NCI-H2081 treated with DMSO at 0.1 percent for 48 hours (cell line): ENCODE measurements at regions not wholly inside any gene's neighbourhood (a gene's known extent, or its start where the extent isn't known, plus 50 kb on each side); places are given as distances from the start of the nearest gene placed in this dataset.
A peak's percentile ranks its signal among the peaks of the same experiment; 100 is the strongest.

Experiments used
- DNase-seq: peaks from one replicate; lab custom pipeline; 2025; lab: John Stamatoyannopoulos, UW

GRCh38 chr4:140277576-140277975 lies 95.9 kb upstream of the SCOC start:
- no peak for DNase-seq

GRCh38 chr4:140271553-140271952 lies 101.9 kb upstream of the SCOC start:
- DNase-seq, result no peak

- no peak for DNase-seq
These were observed 104.1 kb upstream of the SCOC start for GRCh38 chr4:140269369-140269768.

- DNase-seq, result no peak
These were observed 105.1 kb upstream of the SCOC start for GRCh38 chr4:140268186-140268841.

- DNase-seq, result no peak
These were observed 105.9 kb upstream of the SCOC start for GRCh38 chr4:140267576-140267975.

DNA sequence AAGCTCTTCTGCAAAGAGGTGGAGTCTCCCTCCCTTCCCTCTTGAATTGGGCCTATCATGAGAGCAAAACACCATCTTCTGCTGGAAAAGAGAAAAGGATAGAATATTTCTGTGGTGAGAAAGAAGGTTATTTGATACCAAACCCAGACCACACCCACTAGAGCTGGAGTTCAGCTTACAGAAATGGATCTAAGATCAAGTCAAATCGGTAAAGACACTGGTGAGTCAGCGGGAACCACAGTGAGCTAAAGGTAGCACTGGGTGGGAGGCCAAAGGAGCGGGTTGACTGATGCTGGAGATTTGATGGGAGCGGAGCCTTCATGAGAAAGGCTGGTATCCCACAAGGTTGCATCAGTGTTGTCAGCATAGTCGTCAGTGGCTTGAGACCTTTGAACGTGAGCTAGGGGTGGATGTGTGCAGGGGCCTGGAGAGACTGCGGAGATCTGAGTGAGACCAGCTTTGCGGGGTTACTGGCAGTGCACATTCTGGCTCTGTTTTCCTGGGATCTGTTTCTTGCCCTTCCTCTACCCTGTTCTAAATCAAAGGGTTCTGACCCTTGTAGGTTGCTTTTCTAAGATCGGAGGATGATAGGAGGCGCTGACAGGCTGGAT lies 106.4 kb upstream of the SCOC start:
- no peak for DNase-seq

DNA sequence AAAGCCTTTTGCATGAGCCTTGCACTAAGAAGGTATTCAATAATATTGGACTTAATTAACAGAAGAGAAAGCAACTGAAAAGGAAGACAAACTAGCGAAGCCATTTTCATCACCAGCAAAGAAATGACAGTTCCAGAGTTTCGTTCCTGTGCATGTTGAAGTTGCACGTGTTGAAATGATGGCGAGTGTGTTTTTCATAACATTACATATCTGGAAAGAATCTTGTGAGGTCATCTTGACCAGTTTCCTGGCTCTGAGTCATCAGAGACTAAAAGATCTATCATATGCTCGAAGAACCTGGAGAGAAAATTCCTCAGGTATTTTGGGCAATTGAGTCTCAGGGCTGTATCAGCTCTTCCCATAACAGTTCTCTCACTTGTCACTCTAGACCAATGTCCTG lies 106.2 kb upstream of the MAML3 start:
- DNase-seq, result no peak

DNA sequence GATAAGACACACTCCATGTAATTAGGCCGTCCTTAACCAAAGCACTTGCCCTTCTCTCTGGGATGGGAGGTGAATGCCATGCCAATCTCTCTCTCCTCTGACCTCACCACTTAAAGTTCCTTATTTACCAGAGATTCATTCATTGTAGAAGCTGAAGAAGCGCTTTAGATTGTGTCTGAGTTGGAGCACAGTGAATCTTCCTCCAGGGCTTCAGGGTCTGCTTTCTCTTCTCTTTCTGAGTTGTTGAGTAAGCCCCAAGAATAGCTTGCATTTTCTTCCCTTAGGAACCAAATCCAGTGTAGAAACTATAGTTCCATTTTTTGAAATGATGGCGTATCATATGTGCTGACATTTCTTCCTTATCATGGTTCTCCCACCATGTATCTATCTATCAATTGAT lies 104.5 kb upstream of the MAML3 start:
- no peak for DNase-seq

DNA sequence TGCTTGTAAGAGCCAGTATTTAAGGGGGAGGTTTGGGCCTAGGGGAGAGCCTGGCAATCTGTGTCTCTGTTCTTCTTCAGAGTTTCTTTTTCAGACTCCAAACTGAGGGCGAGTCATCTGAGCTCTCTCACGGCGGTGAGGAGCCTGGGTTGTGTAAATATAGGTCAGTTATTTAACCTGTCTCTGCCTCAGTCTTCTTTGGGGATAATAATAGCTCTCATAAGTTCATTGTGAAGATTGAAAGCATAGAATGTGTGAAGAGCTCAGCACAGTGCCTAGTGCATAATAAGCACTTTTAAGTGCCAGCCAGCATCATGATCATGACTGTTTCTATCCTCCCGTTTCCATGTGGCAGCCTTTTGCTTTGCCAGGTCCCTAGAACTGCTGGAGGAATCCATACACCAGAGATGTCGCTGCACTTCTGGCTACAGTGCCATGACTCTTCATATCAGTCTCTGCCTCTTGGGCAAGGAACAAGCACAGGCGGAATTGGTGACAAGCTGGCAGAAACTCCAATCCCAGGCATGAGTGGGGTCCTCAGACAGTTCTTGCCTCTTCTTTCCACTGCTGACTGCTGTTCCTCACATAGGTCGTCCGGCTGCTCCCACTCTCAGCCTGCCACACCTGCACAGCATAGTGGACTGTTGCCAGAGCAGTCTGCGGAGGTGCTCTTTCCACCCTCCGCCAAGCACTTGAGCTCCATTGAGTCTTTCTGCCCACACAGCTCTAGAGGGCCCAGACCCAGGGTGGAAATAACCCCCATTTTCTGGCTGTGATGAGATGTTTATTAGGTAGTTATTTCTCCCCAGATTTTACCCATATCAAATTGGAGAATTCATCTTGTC lies 103.7 kb upstream of the MAML3 start:
- DNase-seq, result no peak

DNA sequence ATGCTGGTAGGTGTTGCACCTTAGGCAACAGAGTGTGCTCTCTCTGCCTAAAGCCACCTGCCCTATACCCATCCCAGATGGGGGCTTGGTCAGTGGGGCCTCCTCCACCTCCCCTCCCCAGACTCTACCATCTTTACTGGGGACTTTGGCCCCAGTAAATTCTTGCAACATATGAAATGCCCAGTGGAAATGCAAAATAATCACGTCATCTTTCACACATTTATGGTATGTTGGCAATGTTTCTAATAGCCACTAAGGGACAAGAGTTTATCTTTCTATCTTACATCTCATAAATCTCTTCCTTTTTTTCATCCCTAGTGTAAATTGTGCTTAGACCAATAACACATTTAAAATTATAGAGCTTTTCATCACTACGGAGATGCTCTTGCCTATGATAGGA lies 103.0 kb upstream of the MAML3 start:
- no peak for DNase-seq

DNA sequence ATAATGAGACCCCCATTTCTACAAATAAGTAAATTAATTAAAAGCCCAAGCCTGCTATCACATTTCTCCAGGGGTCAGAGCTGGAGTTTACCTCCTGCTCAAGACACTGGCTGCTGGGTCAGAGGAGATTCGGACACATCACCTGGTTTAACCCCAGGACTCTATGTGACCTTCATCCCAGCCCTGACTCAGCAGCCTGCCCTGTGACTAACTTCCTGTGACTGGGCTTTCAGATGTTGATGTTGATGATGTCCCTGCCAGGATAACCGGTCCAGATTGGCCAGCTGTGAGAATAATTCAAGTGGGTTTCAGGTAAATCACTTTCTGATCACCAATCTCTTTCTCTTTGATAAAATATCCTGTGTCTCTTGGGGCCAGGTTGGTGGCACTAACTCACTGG lies 102.4 kb upstream of the MAML3 start:
- no peak for DNase-seq

DNA sequence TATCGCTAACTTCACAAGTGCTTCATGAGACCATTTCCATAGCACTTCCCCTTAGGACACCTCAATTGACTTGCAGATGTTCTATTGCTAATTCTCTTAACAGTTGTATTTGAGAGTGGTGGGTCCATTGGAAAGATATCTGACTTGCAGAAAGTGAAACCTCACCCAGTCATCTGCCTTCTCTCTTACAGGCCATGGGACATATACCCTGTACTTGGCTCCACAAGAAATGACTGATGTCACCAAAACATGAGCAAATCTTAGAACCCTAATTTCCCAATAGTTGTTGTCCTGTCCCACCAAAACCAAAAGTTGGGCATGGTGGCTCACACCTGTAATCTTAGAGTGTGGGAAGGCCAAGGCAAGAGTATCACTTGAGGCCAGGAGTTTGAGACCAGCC lies 101.9 kb upstream of the MAML3 start:
- DNase-seq, result no peak

GRCh38 chr4:140255467-140255866 lies 101.5 kb upstream of the MAML3 start:
- no peak for DNase-seq

DNA sequence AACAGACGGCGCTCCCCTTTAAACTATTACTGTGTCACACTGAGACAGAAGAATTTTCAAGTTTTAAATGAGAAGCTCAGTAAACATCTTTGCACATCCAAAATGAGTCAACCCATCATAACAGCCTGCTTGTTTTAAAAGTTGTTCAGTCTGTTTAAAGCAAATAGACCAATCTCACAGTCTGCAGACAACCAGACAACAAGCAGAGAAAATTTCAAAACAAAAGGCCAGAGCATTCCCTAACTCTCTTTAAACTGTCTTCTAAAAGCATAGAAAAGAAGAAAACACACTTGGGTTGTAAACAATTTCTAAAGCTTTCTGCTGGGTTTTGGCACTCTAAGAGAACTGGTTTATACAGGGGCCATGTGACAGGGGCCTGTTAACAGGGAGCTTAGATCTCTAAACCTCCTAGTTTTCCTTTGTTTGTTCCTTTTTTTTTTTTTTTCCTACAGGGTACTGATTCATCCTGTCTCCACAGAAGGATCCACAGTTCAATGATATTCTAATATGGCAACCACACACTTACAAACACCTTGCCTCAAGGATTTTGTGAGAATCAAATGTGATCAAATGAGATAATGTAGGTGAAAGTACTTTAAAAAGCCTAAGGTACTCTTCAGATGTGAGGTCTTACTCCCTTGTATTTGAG lies 100.8 kb upstream of the MAML3 start:
- no peak for DNase-seq

DNA sequence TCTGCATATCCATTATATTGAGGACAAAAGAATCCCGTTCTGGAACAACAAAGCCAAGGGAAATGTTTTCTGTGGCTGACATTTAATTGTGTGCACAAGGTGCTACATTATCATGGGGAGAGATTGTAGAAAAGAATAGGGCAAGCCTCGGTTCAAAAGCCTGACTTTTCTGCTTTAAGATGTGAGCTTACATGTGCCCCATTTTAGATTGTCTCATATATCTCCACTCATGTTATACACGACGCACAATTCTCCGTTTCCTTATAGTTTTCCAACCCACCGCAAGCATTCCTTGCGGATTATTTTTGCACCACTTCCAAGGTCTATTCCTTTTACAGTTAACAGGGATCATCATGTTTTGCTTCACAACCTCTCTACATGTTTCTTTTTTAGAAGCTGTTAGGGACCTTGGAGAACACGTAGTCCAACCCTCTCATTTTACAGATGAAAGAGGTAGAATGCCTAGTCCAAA lies 99.6 kb upstream of the MAML3 start:
- DNase-seq, result no peak

GRCh38 chr4:140252742-140253555 lies 99.0 kb upstream of the MAML3 start:
- DNase-seq, result peak; percentile 22

DNA sequence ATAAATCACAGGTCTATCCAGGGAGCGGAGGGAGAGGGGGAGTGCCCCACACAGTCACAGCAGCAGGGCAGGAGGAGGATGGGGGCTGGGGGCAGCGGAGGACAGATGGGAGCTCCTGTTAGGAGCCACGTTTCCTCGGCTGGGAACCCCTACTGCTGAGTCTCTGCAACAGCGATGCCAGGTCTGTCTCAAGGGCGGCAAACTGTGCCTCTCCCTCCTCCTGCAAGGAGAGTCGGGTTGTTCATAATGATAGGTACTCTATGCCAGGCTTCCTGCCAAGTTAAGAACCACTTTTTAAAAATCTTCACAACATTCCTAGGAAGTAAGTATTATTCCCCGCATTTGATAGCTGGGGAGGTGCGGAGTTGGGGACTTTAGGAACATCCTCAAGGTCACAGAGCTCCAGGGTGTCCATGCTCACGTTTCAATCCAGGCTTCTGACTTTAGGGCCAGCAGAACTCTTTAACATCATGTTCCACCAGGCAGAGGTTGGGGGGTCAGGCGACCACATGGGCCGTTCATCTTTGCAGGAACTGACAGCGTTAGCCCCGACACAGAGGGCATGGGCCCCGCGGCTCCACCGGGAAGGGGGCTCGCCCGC lies 98.3 kb upstream of the MAML3 start:
- no peak for DNase-seq

DNA sequence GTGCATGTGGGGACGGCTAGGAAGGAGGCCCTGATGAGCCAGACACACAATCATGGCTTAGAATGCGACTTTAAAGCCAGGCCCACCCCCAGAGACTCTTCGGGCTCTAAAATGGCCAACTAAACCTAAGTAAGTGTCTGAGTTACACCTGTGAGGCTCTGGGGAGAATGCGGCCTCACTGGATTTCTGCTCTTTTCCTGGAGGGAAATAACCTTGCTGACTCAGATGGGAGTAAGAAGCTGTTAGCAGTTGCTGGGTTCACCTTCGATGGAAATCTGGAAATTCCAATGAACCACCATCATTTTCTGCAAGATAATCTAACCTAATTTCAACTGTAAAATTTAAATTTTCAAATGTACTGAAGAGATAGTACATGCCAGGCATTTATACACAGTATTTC lies 97.6 kb upstream of the MAML3 start:
- DNase-seq, result no peak

- no peak for DNase-seq
These were observed 97.1 kb upstream of the MAML3 start for GRCh38 chr4:140250989-140251552.

DNA sequence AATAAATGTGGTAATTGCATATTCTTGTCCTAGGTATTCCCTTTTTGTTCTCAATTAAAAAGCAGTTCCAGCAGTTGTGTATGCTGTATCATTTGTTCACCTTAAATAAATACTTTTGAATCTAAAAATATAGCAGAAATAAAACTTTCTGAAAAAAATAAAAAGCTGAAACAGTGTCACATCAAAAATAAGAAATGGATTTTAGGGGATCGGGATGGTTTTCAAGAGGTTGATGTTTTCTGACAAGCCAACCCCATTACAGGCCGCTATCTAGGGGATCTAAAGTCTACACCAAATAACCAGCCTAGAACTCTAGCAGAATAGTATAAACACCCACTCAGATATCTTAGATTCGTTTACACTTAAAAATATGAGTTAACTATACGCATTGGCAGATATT lies 95.4 kb upstream of the MAML3 start:
- no peak for DNase-seq

GRCh38 chr4:140247237-140247636 lies 93.3 kb upstream of the MAML3 start:
- no peak for DNase-seq
